GM18868 (cell line): ENCODE measurements at regions not wholly inside any gene's neighbourhood (a gene's known extent, or its start where the extent isn't known, plus 50 kb on each side); places are given as distances from the start of the nearest gene placed in this dataset.
"Not testable (repeated sequence)": the region's sequence is repeated elsewhere in the genome, so short reads cannot be mapped to it uniquely, and the experiment has no call there.

Source experiments
- ATAC-seq: cut with Tn5 transposase; IDR thresholded peaks from one replicate; pipeline ENCODE4 v1.9.1; 2021; ENCODE audit warnings: mild to moderate bottlenecking, moderate library complexity; ENCODE audit not compliant: unreplicated experiment

- ATAC-seq, result no peak
Observed at GRCh38 chr7:68914006-68914405, 684.3 kb upstream of the AUTS2 start.

- ATAC-seq, result no peak
Observed at GRCh38 chr7:68917041-68917651, 681.1 kb upstream of the AUTS2 start.

DNA sequence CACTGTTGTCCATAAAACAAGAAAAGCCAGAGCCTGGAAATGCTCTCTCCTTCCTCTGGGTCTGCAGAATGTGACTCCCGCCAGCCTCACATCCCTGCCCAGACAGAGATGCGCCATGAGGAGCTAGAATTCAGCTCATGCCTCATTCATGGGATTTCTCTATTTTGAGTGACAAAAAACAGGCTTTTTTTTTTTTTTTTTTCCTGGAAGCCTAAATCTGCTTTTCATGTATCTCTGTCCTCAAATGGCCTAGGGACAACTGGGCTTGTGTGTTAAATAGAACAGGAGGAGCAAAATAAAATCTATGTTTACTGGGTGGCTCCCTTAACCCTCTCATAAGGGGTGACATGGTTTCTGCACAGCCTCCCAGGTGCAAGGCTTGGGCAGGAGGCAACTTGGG lies 679.7 kb upstream of the AUTS2 start:
- ATAC-seq, result no peak

DNA sequence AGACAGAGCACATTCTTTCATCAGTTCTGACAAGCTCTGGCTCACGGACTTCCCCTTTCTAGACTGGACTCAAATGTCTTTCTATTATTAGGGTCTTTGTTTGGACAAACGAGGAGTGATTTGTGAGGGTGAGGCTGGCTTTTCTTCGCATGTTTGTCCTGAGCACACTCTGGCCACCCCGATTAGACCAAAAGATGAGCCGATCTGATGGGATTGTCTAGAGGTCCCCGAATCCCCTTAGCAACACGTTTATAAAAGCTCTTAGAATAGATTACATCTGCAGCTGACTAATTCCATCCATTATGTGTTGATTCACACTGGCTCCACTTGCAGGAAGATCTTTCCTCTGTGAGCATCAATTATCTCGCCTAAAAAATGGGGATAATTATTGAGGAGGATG lies 675.4 kb upstream of the AUTS2 start:
- no peak for ATAC-seq

GRCh38 chr7:68925241-68925640 lies 673.0 kb upstream of the AUTS2 start:
- ATAC-seq, result no peak

GRCh38 chr7:68929781-68930261 lies 668.5 kb upstream of the AUTS2 start:
- ATAC-seq, result no peak

DNA sequence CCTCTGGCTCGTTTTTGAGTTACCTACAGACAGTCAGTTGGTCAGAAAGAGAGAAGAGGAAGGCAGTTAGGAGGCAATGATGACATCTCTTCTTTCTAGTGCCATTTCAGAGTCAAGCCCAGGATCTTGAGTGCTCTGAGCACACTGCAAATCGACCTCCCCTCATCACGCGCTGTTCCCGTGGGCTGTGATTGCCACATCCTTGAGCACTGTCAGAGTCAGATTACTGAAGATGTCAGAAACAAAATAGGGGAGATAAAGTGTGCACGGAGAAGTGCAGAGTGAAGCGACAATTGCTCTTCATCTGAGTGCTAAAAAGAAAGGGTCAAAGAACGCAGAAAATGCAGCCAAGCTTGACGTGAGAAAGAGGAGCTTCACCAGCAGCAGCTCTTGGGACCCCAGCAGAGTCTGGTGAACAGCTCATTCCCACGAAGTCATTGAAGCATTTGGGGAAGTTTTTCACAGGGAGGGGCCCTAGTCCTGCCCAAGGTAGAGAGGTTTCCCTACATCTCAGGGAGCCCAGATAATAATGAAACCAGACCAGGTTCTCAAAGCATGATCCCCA lies 661.7 kb upstream of the AUTS2 start:
- no peak for ATAC-seq

DNA sequence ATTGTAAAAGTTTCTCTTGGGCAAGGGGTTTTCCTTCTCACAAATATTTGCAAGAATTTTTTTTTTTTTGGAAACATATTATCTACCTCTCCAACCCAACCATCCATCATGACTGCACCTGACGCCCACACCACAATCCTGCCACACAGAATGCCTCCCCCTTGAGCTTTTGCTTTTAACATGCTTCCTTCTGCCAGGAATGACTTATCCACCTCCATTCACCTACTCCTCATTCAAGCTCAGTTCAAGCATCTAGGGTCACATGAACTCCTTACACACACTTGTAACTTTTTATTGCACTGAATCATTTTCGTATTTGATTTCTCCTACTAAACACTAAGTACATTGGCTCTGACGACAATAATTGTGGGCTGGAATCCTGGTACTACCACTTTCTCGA lies 660.1 kb upstream of the AUTS2 start:
- ATAC-seq, result no peak

GRCh38 chr7:68943786-68944185 lies 654.5 kb upstream of the AUTS2 start:
- no peak for ATAC-seq

GRCh38 chr7:68955656-68956055 lies 642.6 kb upstream of the AUTS2 start:
- no peak for ATAC-seq

- ATAC-seq, result no peak
Observed at GRCh38 chr7:68958571-68958970, 639.7 kb upstream of the AUTS2 start.

DNA sequence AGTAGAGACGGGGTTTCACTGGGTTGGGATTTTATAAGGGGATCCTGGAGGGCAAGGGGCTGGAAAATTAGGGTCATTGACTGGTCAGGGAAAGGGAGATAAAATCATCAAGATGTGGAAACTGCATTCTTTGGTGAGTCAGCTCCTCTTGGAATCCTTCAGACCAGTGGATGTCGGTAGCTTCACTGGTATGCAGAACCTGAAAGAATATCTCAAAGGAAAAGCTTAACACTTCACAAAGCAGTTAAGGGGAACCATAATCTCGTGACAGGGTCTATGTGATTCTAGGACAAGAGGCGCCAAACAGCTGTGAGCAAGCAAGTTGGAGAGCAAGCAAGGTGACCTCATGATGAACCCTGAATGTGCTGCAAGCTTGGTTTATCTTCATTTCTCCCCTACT lies 634.7 kb upstream of the AUTS2 start:
- ATAC-seq, result no peak

- no peak for ATAC-seq
Observed at GRCh38 chr7:68964060-68964459, 634.2 kb upstream of the AUTS2 start.

- ATAC-seq, result no peak
Observed at GRCh38 chr7:68965351-68965750, 632.9 kb upstream of the AUTS2 start.

GRCh38 chr7:68967598-68967997 lies 630.7 kb upstream of the AUTS2 start:
- ATAC-seq, result no peak

DNA sequence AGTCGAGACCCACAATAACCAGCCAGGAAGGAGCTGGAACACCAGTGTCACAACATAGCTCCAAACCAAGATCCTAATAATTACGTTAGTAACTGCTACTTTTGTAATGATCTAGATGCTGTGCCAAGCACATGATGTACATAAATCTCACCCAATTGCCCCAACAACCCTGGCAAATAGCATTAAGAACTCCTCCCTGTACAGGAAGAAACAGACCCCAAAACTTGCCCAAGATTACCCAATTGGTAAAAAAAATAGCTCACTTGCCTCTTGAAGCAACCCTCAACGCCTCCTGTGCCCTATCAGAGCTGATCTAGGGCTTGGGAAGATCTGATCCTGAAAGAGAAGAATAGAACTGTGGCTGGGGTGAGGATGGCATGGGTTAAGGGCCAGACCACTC lies 628.7 kb upstream of the AUTS2 start:
- no peak for ATAC-seq

- ATAC-seq, result no peak
Observed at GRCh38 chr7:68971634-68972340, 626.5 kb upstream of the AUTS2 start.

DNA sequence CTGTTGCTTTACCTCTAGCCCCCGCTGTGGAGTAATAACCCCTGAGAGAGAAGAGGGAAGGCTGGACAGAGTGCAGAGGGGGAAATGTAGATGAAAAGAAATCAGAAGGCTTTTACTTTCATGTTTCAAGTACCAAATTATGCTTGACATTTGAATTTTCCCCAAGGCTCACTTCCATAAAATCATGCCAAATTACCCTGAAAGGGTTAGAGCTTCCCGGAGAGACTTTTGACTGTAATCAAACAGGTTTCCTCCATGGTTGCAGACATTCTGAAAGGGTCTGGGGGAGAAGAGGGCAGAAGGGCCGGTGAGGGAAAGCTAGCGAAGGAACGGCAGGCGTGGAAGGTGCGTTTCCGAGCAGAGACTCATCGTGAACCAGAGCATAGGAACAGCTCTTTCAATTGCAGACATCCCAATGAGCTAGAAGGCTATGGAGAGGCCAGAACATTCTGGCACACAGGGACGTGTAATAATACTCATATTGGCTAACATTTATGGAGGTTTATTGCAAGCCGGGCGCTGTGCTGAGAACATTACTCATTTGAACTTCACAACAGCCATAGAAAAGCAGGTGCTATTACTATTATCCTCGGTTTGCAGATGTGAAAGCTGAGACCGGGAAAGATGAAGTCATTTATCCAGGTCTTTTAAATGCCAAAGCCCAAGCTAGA lies 620.8 kb upstream of the AUTS2 start:
- ATAC-seq, result no peak

DNA sequence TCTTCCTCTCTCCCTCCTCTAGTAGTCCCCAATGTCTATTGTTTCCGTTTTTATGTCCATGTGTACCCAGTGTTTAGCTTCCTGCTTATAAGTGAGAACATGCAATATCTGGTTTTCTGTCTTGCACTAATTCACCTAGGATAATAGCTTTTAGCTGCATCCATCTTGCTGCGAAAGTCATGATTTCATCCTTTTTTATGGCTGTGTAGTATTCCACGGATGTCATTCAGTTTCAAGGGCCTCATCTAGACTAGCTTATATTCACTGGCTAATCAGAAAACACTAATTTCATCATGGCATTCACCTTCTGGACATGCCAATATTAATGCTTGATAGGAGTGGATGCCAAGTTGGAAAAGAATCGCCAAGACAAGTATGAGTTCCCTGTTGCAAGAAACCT lies 619.6 kb upstream of the AUTS2 start:
- ATAC-seq, result no peak

- ATAC-seq, result no peak
Observed at GRCh38 chr7:68980011-68980410, 618.3 kb upstream of the AUTS2 start.

- ATAC-seq, result not testable (repeated sequence)
Observed at GRCh38 chr7:68980432-68980831, 617.8 kb upstream of the AUTS2 start.

- ATAC-seq, result no peak
Observed at GRCh38 chr7:68984306-68984705, 614.0 kb upstream of the AUTS2 start.
